ENCODE measurements at regions not wholly inside any gene's neighbourhood (a gene's known extent, or its start where the extent isn't known, plus 50 kb on each side); places are given as distances from the start of the nearest gene placed in this dataset.

DNA sequence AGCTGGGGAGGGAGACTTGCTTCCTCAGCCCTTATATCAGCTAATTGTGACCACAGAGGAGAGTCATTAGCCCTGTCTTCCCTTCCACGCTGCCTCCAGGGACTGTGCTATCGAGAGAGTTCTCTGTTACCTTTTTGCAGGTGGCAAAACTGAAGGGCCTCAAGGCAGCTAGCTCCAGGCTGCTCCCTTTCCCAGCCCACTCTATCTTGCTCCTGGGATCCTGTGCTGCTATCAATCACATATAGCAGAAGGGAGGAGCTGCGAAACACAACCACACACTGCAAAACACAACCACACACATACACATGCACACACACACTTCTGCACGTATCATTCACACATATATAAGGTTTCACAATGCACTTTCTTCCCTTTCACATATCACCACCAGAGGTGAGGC, 205.3 kb upstream of the MTNR1B start:
- no peak for TF ChIP-seq EP300 (IDR thresholded peaks at IDR 0.05)
- TF ChIP-seq, protein P1, sequence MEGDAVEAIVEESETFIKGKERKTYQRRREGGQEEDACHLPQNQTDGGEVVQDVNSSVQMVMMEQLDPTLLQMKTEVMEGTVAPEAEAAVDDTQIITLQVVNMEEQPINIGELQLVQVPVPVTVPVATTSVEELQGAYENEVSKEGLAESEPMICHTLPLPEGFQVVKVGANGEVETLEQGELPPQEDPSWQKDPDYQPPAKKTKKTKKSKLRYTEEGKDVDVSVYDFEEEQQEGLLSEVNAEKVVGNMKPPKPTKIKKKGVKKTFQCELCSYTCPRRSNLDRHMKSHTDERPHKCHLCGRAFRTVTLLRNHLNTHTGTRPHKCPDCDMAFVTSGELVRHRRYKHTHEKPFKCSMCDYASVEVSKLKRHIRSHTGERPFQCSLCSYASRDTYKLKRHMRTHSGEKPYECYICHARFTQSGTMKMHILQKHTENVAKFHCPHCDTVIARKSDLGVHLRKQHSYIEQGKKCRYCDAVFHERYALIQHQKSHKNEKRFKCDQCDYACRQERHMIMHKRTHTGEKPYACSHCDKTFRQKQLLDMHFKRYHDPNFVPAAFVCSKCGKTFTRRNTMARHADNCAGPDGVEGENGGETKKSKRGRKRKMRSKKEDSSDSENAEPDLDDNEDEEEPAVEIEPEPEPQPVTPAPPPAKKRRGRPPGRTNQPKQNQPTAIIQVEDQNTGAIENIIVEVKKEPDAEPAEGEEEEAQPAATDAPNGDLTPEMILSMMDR (IDR thresholded peaks at IDR 0.05), result no peak
